Stimulated activated memory B cell treated with anti-CD40 and anti-IgM and Interleukin-4, amounts not matched to agents 10 μg/mL and 1 μg/mL and 100 μg/mL, for 72 hours (primary cell): ENCODE measurements at regions not wholly inside any gene's neighbourhood (a gene's known extent, or its start where the extent isn't known, plus 50 kb on each side); places are given as distances from the start of the nearest gene placed in this dataset.

Experiments
- ATAC-seq: fragments of 150-1000 bp; cut with Tn5 transposase; 2 replicates; pipeline ENCODE4 v1.10.0; 2021
- H3K27ac Mint-ChIP-seq: one replicate; pipeline ENCODE4 v1.8.0; 2022; ENCODE audit warnings: mild to moderate bottlenecking, mixed read lengths
- H3K27me3 Mint-ChIP-seq: one replicate; pipeline ENCODE4 v1.8.0; 2022; ENCODE audit warnings: mixed read lengths
- H3K36me3 Mint-ChIP-seq: one replicate; pipeline ENCODE4 v1.8.0; 2022; ENCODE audit warnings: mixed read lengths
- H3K4me1 Mint-ChIP-seq: one replicate; pipeline ENCODE4 v1.8.0; 2022; ENCODE audit warnings: mixed read lengths
- H3K4me3 Mint-ChIP-seq: one replicate; pipeline ENCODE4 v1.8.0; 2022; ENCODE audit warnings: mild to moderate bottlenecking, moderate library complexity, mixed read lengths
- H3K9me3 Mint-ChIP-seq: one replicate; pipeline ENCODE4 v1.8.0; 2022; ENCODE audit warnings: mixed read lengths

DNA sequence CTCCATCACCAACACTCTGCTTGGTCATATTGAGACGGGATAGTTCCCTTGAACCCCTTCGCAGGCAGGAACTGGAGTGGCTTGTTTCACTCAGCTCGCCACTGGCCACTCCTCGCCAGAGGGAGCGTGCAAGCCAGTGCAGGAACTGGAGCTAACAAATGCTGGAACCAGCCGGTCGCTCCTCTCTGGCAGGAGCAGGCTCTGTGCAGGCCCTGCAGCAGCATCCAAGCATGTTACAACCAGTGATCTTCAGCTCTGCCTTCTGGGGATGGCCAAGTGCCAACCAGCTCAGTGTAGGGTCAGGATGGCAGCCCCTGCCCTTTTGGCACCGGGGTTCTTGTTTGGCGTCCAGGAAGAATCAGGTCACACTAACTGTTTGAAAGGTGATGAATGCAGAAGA, 329.0 kb upstream of the AZI2 start:
- no peak overlapping the region for H3K4me3 Mint-ChIP-seq
- no peaks in the 10 kb centered on the region for H3K36me3 Mint-ChIP-seq
- H3K9me3 Mint-ChIP-seq: no peaks in the 10 kb centered on the region
- H3K27me3 Mint-ChIP-seq: no peaks in the 10 kb centered on the region
- H3K27ac Mint-ChIP-seq: no peak overlapping the region
- no peaks in the 10 kb centered on the region for H3K4me1 Mint-ChIP-seq
- no peak for ATAC-seq

DNA sequence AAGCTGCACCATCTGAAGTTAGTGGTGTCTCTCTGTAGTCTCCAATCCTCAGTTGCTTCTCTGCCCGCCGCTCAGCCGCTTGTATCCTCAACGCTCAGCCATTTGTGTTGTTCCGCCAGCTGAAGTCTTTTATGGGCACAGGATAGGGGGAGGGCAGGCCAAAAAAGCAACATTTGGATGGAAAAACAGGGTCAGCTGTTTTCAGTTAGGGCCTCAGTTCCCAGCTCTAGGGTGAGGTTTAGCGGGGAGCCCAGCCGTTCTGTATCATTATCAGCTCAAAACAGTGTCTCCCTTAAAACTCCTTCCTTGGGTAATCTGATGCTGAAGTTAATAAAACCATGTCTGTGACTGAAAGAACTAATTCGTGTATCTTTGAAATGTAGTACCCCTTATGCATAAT, 329.5 kb upstream of the AZI2 start:
- ATAC-seq: no peak
- H3K4me1 Mint-ChIP-seq: no peaks in the 10 kb centered on the region
- H3K4me3 Mint-ChIP-seq: no peak overlapping the region
- H3K27me3 Mint-ChIP-seq: no peaks in the 10 kb centered on the region
- no peak overlapping the region for H3K27ac Mint-ChIP-seq
- H3K9me3 Mint-ChIP-seq: no peaks in the 10 kb centered on the region
- no peaks in the 10 kb centered on the region for H3K36me3 Mint-ChIP-seq

DNA sequence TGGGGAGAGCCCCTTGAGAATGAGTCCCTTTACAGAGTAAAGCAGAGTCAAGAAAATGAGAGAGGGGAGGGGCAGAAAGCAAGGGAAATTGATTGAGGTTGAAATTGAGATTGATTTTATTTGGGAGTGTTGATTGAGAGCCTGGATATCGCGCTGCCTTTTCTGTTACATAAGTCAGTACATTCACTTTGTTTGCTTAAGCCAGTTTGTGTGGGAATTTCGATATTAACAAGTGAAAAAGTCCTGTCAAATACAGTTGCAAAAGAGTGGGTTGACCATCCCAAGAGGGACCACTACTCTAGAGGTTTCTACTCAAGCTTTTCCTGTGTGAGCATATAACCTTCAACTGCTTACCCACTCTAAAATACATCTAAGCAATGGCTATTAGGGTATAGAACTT, 331.4 kb upstream of the AZI2 start:
- H3K4me3 Mint-ChIP-seq: no peak overlapping the region

DNA sequence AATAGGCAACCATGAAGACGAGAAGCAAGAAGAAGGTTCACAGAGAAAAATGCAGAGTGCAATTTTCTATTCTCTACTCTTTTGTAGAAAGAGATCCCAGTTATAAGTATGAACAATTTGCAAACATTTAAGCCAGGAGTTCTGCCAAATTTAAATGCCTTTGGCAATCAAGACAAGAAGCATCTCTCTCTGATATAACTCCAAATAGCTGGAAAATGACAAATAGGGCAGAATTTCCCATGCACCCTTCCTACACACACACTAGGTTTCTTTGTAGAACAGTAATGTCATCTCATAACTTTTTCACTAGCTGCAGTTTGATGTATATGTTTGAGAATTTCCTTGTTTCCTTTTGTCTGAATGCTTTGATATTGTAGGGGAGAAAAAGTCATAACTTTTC, 333.5 kb upstream of the AZI2 start:
- Mint-ChIP-seq H3K4me1 (no peaks in the 10 kb centered on the region), H3K36me3 (no peaks in the 10 kb centered on the region), H3K9me3 (no peaks in the 10 kb centered on the region), H3K27me3 (no peaks in the 10 kb centered on the region), H3K27ac (no peak overlapping the region), H3K4me3 (no peak overlapping the region)
- ATAC-seq: no peak

More for the DNA sequence above, 331.4 kb upstream of the AZI2 start:
- Mint-ChIP-seq H3K4me1 (no peaks in the 10 kb centered on the region), H3K27ac (no peak overlapping the region), H3K36me3 (no peaks in the 10 kb centered on the region), H3K9me3 (no peaks in the 10 kb centered on the region), H3K27me3 (no peaks in the 10 kb centered on the region)
- ATAC-seq: no peak

DNA sequence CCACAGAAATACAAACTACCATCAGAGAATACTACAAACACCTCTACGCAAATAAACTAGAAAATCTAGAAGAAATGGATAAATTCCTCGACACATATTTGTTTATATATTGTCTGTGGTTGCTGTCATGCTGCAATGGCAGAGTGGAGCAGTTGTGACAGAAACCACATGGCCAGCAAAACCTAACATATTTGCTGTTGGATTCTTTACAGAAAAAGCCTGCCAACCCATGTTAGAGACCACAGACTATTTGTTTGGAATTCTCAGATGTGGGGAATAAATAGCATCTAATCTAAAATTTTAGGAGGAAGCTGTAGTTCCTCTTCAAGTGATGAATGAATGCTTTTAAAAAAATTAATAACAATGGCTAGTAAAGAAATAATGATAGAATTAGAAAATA, 341.6 kb upstream of the AZI2 start:
- Mint-ChIP-seq H3K27ac (no peak overlapping the region), H3K4me1 (no peaks in the 10 kb centered on the region), H3K27me3 (peaks cover 8% of the 10 kb centered on the region), H3K4me3 (no peak overlapping the region), H3K36me3 (no peaks in the 10 kb centered on the region), H3K9me3 (no peaks in the 10 kb centered on the region)
- ATAC-seq: no peak

DNA sequence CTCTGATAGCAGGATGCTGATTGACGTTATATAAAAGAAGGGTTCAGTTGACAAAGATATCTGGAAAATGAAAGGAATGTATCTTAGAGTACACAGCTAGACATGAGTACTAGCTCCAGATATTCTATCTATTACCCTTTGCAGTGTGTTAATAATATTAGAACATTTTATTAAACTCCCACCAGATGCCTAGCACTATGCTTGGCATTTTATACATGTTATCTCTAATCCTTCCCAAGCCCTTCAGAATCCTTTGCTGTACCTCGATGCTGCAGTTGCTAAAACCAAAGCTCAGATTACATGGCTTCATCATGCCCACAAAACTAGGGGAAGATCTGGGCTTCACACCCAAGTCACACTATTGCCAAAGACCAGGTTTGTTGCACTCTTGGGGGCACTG, 350.1 kb upstream of the AZI2 start:
- H3K4me3 Mint-ChIP-seq: no peak overlapping the region
- no peak for ATAC-seq
- no peaks in the 10 kb centered on the region for H3K9me3 Mint-ChIP-seq
- no peak overlapping the region for H3K27ac Mint-ChIP-seq
- H3K4me1 Mint-ChIP-seq: no peaks in the 10 kb centered on the region
- no peaks in the 10 kb centered on the region for H3K27me3 Mint-ChIP-seq
- no peaks in the 10 kb centered on the region for H3K36me3 Mint-ChIP-seq

DNA sequence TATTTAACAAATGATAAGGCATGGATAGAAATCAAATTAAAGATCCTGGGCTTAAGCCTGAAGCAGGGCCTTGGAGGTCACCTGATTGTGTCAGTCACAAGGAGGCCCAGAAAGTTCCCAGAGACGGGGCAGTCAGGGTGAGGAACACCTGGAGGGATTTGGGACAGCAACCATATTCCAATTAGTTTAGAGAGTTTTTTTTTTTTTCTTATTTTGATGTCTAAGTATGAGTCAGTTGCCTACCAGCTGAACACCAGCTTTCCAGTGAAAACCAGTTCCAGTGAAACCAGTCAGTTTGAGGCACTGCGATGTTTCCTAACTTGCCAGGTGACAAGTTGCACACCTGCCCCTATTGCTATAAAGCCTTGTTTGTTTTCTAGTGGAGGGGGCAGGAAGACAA, 350.7 kb upstream of the AZI2 start:
- Mint-ChIP-seq H3K27me3 (no peaks in the 10 kb centered on the region), H3K36me3 (no peaks in the 10 kb centered on the region), H3K4me3 (no peak overlapping the region), H3K9me3 (no peaks in the 10 kb centered on the region), H3K4me1 (no peaks in the 10 kb centered on the region), H3K27ac (no peak overlapping the region)
- no peak for ATAC-seq

DNA sequence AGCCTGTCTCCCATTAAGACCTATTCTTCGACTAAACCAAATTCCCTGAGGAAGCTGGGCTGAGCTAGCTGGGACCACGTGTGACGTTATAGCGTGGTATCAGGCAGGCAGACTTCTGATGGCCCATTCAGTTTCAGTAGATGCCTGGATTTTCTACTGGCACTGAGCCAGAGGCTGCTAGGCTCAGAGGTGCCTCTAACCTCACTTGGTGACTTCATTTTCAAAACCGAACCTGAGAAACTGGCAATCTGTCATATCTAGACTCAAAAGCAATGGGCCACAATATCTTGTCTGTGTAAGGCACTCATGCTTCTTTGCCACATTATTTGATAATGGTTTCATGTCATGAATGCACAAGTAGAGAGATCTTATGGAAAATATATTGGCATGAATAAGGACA, 352.1 kb upstream of the AZI2 start:
- H3K9me3 Mint-ChIP-seq: no peaks in the 10 kb centered on the region
- H3K36me3 Mint-ChIP-seq: no peaks in the 10 kb centered on the region
- no peak for ATAC-seq
- H3K27ac Mint-ChIP-seq: no peak overlapping the region
- H3K27me3 Mint-ChIP-seq: no peaks in the 10 kb centered on the region
- H3K4me1 Mint-ChIP-seq: no peaks in the 10 kb centered on the region
- H3K4me3 Mint-ChIP-seq: no peak overlapping the region

DNA sequence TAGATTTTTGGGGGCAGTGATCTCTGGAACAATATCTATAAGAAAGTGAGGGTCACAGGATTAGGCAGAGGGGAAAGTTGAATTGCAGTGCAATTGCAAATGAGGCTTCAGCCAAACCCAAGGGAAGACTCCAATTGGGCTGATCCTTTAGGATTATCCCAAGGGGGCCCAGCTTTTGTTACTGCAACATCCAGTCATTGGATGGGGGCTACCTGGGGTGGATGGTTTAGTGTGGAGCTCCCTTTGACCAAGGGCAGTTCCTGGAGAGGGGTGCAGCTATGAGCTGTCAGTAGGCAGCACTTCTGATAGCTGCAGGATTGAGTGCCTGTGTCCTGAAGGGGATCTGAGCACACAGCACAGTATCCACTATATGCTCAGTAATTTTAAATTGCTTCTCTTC, 355.2 kb upstream of the AZI2 start:
- no peak overlapping the region for H3K27ac Mint-ChIP-seq
- ATAC-seq: no peak
- no peaks in the 10 kb centered on the region for H3K4me1 Mint-ChIP-seq
- H3K27me3 Mint-ChIP-seq: no peaks in the 10 kb centered on the region
- no peak overlapping the region for H3K4me3 Mint-ChIP-seq
- no peaks in the 10 kb centered on the region for H3K36me3 Mint-ChIP-seq
- peaks cover 3% of the 10 kb centered on the region for H3K9me3 Mint-ChIP-seq

DNA sequence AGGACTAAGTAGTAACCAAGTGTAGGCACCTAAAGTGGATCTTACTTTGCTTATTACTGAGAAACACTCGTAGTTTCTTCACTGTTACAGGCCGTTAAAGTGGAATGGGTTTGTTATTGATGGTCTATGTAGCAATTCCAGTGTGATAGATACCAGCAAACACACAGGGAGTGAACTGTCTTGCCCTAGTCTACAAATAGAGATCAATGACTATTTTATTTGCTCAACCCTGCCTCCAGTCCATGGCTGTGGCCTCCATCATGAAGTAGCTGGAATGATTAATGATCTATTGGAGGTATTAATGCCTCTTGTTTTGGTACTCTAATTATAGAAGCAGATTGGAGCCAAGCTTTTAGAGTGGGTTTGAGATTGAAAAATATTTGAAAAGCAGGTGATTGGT, 362.7 kb upstream of the AZI2 start:
- Mint-ChIP-seq H3K4me3 (no peak overlapping the region), H3K9me3 (peaks cover 3% of the 10 kb centered on the region), H3K36me3 (no peaks in the 10 kb centered on the region), H3K4me1 (no peaks in the 10 kb centered on the region), H3K27me3 (no peaks in the 10 kb centered on the region), H3K27ac (no peak overlapping the region)
- no peak for ATAC-seq

DNA sequence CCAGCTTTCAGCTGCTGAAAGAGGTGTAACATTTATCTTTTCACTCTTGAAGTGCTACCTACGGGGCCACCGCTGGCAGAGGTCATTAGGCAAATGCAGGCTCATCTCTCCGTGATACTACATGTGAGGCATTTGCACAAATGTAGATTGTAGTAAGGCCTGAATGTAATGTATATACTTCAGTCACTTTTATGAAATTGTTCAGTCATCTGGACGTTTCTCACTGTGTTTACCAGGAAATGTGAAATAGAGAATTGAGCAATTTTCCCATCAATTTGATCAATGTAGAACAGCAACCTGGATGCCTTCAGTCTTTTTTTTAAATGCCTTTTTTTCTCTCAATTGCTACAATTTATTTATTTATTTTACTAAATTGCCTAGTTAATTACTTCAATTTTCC, 368.3 kb upstream of the AZI2 start:
- H3K9me3 Mint-ChIP-seq: peaks cover 4% of the 10 kb centered on the region
- H3K4me1 Mint-ChIP-seq: no peaks in the 10 kb centered on the region
- no peaks in the 10 kb centered on the region for H3K27me3 Mint-ChIP-seq
- H3K27ac Mint-ChIP-seq: no peak overlapping the region
- ATAC-seq: no peak
- no peak overlapping the region for H3K4me3 Mint-ChIP-seq
- no peaks in the 10 kb centered on the region for H3K36me3 Mint-ChIP-seq

DNA sequence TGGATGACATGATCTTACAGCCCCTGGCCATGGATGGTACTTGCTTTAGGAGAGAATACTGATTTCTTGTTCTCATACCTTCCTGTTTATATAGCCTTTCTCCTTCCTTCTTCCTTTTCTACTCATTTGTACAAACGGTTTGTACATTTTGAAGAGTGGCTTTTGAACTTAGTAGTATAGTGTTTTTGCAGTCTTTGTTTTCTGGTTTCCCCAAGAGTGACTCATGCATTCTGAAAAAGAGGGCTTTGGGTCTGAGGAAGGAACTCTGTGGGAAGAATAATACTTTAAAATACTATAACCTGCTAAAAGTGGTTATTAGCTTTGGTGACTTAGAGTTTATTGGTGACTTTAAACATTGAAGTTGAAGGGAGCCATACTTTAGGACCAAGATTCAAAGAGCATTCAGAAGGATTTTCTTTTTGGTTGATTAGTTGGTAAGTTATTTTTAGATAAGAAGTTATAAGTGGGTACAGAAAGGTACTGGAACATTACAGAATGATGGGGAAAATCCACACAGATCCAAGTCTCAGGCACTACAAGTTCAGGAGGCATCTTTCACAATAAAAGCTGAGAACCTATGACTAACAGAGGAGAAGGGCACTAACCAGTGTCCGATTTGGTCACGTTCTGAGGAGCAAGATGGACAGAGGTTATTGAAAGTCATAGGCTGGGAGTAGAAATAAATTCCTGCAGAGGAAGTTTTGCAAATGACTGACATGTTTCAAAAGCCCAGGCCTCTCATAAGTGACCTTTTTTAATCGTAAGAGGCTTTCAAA, 369.6 kb upstream of the AZI2 start:
- Mint-ChIP-seq H3K27ac (no peak overlapping the region), H3K27me3 (no peaks in the 10 kb centered on the region), H3K4me3 (no peak overlapping the region), H3K9me3 (peaks cover 4% of the 10 kb centered on the region), H3K36me3 (no peaks in the 10 kb centered on the region), H3K4me1 (no peaks in the 10 kb centered on the region)
- ATAC-seq: no peak

DNA sequence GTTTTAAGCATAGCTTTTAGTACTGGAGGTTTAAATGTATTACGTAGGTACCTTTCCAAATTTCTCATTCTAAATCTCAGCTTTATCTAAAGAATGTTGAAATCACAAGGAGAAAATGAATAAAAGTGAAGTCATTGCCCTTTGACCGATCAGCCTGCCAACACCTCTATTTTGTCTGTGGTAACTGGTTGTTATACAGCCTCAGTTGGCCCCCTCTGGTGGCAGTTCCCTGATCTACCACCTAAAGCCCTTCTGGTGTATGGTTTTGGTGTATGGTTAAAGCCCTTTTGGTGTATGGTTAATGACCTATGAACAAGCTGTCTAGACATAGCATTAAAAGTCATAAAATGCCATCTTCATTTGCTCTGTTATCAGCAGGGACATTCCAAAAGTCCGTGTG, 378.2 kb upstream of the AZI2 start:
- Mint-ChIP-seq H3K4me1 (no peaks in the 10 kb centered on the region), H3K27me3 (no peaks in the 10 kb centered on the region), H3K4me3 (no peak overlapping the region), H3K36me3 (no peaks in the 10 kb centered on the region), H3K27ac (no peak overlapping the region), H3K9me3 (no peaks in the 10 kb centered on the region)
- ATAC-seq: no peak

DNA sequence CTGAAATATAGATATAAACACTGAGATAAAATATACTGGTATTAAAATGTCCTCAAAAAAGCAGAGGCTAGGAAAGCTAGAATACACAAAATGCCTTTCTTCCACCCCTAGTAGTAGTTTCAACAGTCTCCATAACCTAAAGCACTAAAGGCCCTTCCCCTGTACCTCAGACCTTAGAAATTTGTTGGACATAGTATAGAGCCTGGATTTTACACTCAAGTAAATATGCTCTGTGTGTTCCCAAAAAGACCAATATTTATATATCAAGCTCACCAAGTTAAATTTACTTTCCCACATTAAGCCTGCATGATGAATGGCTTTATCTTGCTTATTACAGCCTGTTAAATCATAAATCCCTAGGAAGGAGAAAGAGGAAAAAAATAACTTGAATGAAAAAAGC, 378.7 kb upstream of the AZI2 start:
- peaks cover 3% of the 10 kb centered on the region for H3K9me3 Mint-ChIP-seq
- ATAC-seq: no peak
- no peaks in the 10 kb centered on the region for H3K36me3 Mint-ChIP-seq
- H3K4me1 Mint-ChIP-seq: no peaks in the 10 kb centered on the region
- H3K4me3 Mint-ChIP-seq: no peak overlapping the region
- no peaks in the 10 kb centered on the region for H3K27me3 Mint-ChIP-seq
- no peak overlapping the region for H3K27ac Mint-ChIP-seq

DNA sequence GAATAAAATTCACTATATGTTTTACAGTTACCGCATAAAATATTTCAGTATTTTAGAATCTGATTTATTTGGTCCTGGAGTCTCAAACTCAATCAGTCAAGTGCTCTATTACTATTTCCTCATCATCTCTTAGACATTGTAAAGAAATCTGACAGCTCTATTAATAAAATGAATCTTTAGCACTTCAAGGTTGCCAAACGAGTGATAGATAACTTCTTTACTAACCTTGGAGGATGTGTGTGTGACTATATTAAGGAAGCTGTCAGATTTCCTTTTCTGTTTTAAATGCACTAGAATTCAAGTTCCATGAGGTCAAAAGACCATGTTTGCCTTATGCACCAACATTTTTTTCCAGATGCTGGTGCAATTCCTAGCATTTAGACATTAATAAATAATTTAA, 389.8 kb upstream of the AZI2 start:
- H3K9me3 Mint-ChIP-seq: peaks cover 12% of the 10 kb centered on the region
- H3K4me1 Mint-ChIP-seq: no peaks in the 10 kb centered on the region
- H3K27ac Mint-ChIP-seq: no peak overlapping the region
- H3K27me3 Mint-ChIP-seq: no peaks in the 10 kb centered on the region
- no peaks in the 10 kb centered on the region for H3K36me3 Mint-ChIP-seq
- no peak for ATAC-seq
- no peak overlapping the region for H3K4me3 Mint-ChIP-seq

DNA sequence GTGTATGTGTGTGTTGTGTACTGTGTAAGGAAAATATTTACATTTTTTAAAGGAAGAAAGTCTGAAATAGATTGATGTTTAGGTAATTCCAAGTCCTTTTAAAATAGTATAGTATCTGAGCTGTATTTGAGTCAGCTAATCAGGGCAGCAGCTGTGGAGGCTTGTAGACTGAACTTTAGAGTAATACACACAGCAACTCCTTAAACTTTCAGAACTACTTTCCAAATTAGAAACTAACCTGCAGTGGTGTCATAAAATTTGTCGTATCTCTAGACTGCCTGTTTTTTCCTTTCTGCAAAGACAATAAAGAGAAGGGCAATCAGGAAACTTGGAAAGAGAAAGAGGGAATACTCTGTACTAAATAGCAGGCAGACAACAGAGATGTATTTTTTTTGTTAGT, 391.0 kb upstream of the AZI2 start:
- ATAC-seq: no peak
- Mint-ChIP-seq H3K27ac (no peak overlapping the region), H3K4me1 (no peaks in the 10 kb centered on the region), H3K27me3 (no peaks in the 10 kb centered on the region), H3K4me3 (no peak overlapping the region), H3K36me3 (no peaks in the 10 kb centered on the region), H3K9me3 (peaks cover 3% of the 10 kb centered on the region)

DNA sequence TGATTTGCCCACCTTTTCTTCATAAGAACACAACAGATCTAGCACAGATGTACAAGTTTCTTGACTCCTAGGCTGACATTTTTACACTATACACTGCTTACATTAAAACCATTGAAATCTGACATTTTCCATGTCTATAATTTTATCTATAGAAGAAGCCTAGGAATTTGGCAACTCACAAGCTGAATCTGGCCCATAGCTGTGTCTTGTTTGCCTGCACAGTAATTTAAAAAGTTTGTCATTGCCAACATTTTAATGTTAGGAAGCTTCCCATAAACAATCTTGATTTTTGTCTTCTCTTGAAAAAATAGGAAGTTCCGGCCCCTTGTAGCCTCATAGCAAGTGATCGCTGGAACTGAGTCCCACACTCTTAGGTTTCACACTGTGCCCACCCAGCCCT, 394.6 kb upstream of the AZI2 start:
- Mint-ChIP-seq H3K36me3 (no peaks in the 10 kb centered on the region), H3K4me3 (no peak overlapping the region), H3K4me1 (no peaks in the 10 kb centered on the region), H3K27me3 (no peaks in the 10 kb centered on the region), H3K27ac (no peak overlapping the region), H3K9me3 (no peaks in the 10 kb centered on the region)
- no peak for ATAC-seq
